Osteoblast (primary cell): ENCODE measurements at regions not wholly inside any gene's neighbourhood (a gene's known extent, or its start where the extent isn't known, plus 50 kb on each side); places are given as distances from the start of the nearest gene placed in this dataset.

Experiments
- DNase-seq: peaks from one replicate; pipeline ENCODE4 v3.0.0; 2011; ENCODE audit warnings: low spot score, mixed read lengths; ENCODE audit not compliant: insufficient read length; ENCODE audit errors: missing footprints
- H2AFZ ChIP-seq: 2 replicates; pipeline ENCODE4 v1.6.0; 2011; ENCODE audit warnings: mild to moderate bottlenecking, low read length
- H3K27ac ChIP-seq: 2 replicates; pipeline ENCODE4 v1.5.1; 2011; ENCODE audit warnings: mild to moderate bottlenecking, low read depth, low read length, moderate library complexity
- H3K27me3 ChIP-seq: 2 replicates; pipeline ENCODE4 v1.6.0; 2012; ENCODE audit warnings: mild to moderate bottlenecking, control low read depth, inconsistent platforms, low read length, moderate library complexity; ENCODE audit not compliant: insufficient read depth
- H3K36me3 ChIP-seq: 2 replicates; pipeline ENCODE4 v1.5.1; 2011; ENCODE audit warnings: mild to moderate bottlenecking, low read length, control low read depth, moderate library complexity; ENCODE audit not compliant: insufficient read depth
- H3K4me1 ChIP-seq: 2 replicates; pipeline ENCODE4 v1.5.1; 2011; ENCODE audit warnings: mild to moderate bottlenecking, low read length, control low read depth, moderate library complexity; ENCODE audit not compliant: insufficient read depth
- H3K4me2 ChIP-seq: 2 replicates; pipeline ENCODE4 v1.6.0; 2011; ENCODE audit warnings: mild to moderate bottlenecking, low read length; ENCODE audit not compliant: insufficient read depth
- H3K4me3 ChIP-seq: fragments of 200-600 bp; sonication (generic); 3 replicates; pipeline ENCODE4 v1.5.1; 2012; ENCODE audit warnings: mild to moderate bottlenecking, low read length, inconsistent platforms; ENCODE audit not compliant: insufficient read depth
- H3K79me2 ChIP-seq: 2 replicates; pipeline ENCODE4 v1.6.0; 2012; ENCODE audit warnings: mild to moderate bottlenecking, low read length, control low read depth, inconsistent platforms; ENCODE audit not compliant: insufficient read depth
- H3K9me3 ChIP-seq: 2 replicates; pipeline ENCODE4 v1.5.1; 2011; ENCODE audit warnings: low read depth, low read length, control low read depth
- H4K20me1 ChIP-seq: 2 replicates; pipeline ENCODE4 v1.6.0; 2012; ENCODE audit warnings: mild to moderate bottlenecking, low read length, control low read depth; ENCODE audit not compliant: insufficient read depth
- TF ChIP-seq, protein P1 (sequence below): IDR thresholded peaks from 2 replicates; pipeline ENCODE4 v1.5.1; 2011; ENCODE audit warnings: mild to moderate bottlenecking, low read depth, low read length, moderate library complexity; ENCODE audit errors: extremely low read depth

DNA sequence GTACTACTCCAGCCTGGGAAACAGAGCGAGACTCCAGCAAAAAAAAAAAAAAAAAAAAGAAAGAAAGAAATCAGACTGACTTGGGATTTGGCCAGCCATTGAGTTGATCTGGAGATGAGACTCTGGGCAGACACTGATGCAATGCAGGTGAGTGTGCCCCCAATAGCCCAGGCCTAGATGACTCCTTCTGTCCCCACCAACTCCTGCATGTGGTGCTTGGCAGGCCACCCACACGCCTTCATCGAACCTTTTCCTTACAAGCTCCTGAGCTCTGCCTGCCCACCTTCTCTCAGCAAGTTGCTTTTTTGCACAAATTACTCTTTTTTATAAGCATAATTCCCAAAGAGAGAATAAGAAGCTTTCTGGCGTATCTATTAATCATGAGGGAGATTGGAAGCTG is 97.9 kb upstream of the MBNL2 start:
- H3K27ac ChIP-seq: no peak overlapping the region
- H3K9me3 ChIP-seq: no peaks in the 10 kb centered on the region
- no peaks in the 10 kb centered on the region for H4K20me1 ChIP-seq
- H3K36me3 ChIP-seq: no peaks in the 10 kb centered on the region
- no peak for DNase-seq
- no peak overlapping the region for H3K4me2 ChIP-seq
- TF ChIP-seq, protein P1, sequence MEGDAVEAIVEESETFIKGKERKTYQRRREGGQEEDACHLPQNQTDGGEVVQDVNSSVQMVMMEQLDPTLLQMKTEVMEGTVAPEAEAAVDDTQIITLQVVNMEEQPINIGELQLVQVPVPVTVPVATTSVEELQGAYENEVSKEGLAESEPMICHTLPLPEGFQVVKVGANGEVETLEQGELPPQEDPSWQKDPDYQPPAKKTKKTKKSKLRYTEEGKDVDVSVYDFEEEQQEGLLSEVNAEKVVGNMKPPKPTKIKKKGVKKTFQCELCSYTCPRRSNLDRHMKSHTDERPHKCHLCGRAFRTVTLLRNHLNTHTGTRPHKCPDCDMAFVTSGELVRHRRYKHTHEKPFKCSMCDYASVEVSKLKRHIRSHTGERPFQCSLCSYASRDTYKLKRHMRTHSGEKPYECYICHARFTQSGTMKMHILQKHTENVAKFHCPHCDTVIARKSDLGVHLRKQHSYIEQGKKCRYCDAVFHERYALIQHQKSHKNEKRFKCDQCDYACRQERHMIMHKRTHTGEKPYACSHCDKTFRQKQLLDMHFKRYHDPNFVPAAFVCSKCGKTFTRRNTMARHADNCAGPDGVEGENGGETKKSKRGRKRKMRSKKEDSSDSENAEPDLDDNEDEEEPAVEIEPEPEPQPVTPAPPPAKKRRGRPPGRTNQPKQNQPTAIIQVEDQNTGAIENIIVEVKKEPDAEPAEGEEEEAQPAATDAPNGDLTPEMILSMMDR: no peak
- peaks cover 39% of the 10 kb centered on the region for H3K4me1 ChIP-seq
- no peaks in the 10 kb centered on the region for H3K79me2 ChIP-seq
- no peaks in the 10 kb centered on the region for H3K27me3 ChIP-seq
- H3K4me3 ChIP-seq: no peak overlapping the region
- no peak overlapping the region for H2AFZ ChIP-seq

DNA sequence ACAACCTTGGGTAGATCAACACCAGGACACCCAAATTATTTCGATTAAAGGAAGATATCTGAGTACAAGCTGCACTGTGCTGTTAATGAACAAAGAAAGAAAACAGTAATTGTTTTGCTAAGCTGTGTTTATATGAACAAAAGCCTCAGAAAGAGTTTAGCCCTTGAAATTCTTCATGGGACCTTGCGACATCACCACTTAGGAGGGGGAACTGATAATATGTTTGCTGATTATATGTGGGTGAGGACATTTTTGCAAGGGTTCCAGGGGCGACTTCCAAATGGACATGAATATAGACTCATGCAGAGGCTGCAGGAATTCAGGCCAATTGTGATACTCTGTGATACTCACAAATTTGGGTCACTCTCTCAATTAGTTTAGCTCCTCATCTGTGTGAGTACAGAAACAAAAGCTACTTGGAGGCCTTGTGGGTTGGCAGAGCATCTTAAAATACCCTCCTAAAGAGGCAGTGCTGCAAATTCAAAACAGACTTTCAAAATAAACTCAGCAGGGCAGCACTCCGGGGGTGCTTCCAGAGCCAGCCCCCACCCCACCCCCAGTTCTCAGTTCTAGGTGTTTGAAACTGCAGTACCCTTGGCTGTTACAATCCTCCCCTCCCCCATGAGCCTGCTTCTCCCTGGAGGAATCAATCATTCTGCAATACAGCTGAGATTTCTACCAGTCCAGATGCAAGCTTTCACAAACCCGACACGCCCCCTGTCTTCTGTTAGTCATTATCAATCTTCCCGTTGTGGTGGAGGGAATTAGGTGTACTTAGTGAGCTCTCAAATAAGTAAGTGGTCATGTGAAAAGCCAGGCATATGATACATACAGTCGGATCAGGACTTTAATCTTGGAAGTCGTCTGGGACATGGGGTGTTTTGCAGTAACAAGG is 97.0 kb upstream of the MBNL2 start:
- peaks cover 36% of the 10 kb centered on the region for H3K4me1 ChIP-seq
- H3K79me2 ChIP-seq: no peaks in the 10 kb centered on the region
- H4K20me1 ChIP-seq: no peaks in the 10 kb centered on the region
- no peaks in the 10 kb centered on the region for H3K27me3 ChIP-seq
- no peak overlapping the region for H2AFZ ChIP-seq
- H3K27ac ChIP-seq: no peak overlapping the region
- DNase-seq: no peak
- H3K36me3 ChIP-seq: no peaks in the 10 kb centered on the region
- H3K4me2 ChIP-seq: peak overlapping the region; percentile 52
- peak overlapping the region; percentile 20 for H3K4me3 ChIP-seq
- H3K9me3 ChIP-seq: no peaks in the 10 kb centered on the region
- TF ChIP-seq, protein P1: no peak

DNA sequence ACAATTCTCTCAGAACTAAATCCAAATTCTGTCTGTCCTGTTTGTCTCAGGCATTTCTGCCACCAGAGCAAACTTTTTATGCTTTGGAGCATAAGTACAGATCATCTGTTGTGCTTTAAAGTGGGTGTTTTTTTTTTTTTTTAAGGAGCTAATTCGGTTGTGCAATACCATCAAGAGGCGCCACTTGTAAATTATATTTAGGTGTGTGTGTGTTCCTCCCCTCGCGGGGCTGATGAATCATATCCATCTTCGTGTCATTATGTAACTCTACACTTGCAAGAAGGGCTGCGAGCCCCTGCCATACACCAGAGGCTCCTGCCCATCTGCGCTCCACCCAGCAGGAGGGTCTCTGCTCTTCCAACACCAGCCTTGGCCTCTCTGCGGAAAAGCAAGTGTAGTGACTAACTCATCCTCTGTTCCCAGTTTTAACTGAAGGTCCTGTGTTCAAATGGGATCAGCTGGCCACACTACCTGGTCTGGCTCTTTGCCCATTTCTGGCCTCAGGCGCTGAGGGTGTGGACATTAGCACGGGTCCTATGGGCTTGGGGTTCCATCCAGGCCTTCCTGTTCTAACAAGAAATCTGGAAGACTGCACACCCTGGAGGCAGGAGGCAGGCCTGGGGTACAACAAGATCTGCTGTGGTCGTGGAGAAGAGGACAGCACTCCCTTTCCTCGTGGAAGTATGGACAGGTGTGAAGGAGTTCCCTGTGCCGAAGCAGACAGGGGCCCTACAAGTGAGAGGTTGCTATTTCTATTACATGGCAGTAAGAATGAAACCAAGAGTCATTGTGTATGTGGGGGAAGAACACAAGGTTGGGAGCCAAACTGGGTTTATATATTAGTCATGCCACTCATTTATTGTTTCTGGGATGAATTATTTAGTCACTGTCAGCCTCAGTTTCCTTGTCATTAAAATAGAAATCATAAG is 96.1 kb upstream of the MBNL2 start:
- Histone ChIP-seq H2AFZ (no peak overlapping the region), H3K4me2 (peak overlapping the region; percentile 52), H3K4me1 (peaks cover 30% of the 10 kb centered on the region), H3K9me3 (no peaks in the 10 kb centered on the region), H3K36me3 (no peaks in the 10 kb centered on the region), H3K27ac (no peak overlapping the region), H3K27me3 (no peaks in the 10 kb centered on the region), H4K20me1 (no peaks in the 10 kb centered on the region), H3K79me2 (no peaks in the 10 kb centered on the region), H3K4me3 (peak overlapping the region; percentile 20)
- DNase-seq: no peak
- TF ChIP-seq, protein P1: no peak

DNA sequence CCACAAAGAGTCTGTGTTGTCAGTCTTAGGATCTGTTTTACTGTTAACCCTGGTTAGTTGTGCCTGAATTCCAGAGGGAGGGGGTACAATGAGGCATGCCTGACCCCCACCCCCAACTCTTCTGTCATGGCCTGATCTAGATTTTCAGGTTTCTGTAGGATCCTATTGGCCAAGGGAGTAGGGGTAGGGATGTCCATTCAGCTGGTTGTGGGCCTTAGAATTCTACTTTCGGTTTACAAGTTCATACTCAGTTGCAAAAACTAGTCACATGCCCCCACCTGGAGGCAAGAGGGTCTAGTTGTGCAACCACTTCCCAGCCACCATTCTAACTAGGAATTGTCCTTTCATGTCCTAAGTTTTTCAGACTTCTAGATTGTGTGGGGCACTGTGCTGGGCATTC is 94.3 kb upstream of the MBNL2 start:
- TF ChIP-seq, protein P1: no peak
- Histone ChIP-seq H3K27me3 (no peaks in the 10 kb centered on the region), H4K20me1 (no peaks in the 10 kb centered on the region), H3K9me3 (no peaks in the 10 kb centered on the region), H3K4me2 (no peak overlapping the region), H3K4me1 (peaks cover 15% of the 10 kb centered on the region), H2AFZ (no peak overlapping the region), H3K4me3 (no peak overlapping the region), H3K79me2 (no peaks in the 10 kb centered on the region), H3K27ac (no peak overlapping the region), H3K36me3 (no peaks in the 10 kb centered on the region)
- DNase-seq: no peak
